Astrocyte of the cerebellum (primary cell): ENCODE measurements at regions not wholly inside any gene's neighbourhood (a gene's known extent, or its start where the extent isn't known, plus 50 kb on each side); places are given as distances from the start of the nearest gene placed in this dataset.

Experiments
- DNase-seq: peaks from one replicate; pipeline ENCODE4 v3.0.0-alpha.2; 2011; ENCODE audit warnings: low read depth
- H3K4me3 ChIP-seq: 2 replicates; pipeline ENCODE4 v1.5.1; 2011; ENCODE audit warnings: mild to moderate bottlenecking, low read depth, low read length, moderate library complexity
- CTCF ChIP-seq: IDR thresholded peaks from 2 replicates; pipeline ENCODE4 v1.5.1; 2012; ENCODE audit warnings: low read length, low read depth, moderate library complexity, mild to moderate bottlenecking; ENCODE audit errors: missing control alignments
- in situ Hi-C: cut with HindIII; loops from 2 replicates; pipeline ENCODE4 v1.10.0; 2017; ENCODE audit warnings: low sequenced_read_pairs

DNA sequence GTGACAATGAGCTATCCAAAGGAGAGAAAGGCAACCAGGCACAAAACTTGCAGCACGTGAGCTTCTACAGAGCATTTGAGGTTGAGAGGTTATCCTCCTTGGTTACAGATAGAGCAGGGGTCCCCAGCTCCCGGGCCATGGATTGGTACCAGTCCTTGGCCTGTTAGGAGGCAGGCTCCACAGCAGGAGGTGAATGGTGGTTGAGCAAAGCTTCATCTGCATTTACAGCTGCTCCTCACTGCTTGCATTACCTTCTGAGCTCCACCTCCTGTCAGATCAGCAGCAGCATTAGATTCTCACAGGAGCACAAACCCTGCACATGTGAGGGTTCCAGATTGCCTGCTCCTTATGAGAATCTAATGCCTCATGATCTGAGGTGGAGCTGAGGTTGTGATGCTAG lies 57.8 kb upstream of the ST8SIA3 start:
- no peak for TF ChIP-seq CTCF
- H3K4me3 ChIP-seq, result no peak overlapping the region
- DNase-seq, result no peak
- in situ Hi-C loops, result no loop called here

DNA sequence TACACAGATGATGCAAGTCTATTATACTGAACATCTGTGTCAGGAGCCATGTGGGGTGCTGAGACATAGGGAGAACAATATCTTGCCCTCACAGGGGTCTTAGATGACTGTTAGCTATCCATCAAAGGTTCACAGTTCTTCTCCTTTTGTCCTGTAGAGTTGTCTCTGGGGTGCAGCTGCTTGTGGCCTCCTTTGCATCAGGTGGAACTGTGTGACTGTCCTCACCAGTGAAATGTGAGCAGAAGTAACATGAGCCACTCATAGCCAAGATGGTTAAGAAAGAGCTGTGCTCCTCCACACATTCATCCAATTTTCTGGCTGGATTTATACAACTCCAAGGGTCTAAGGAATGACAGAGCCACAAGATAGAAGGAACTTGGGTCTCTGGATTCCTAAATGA lies 56.0 kb upstream of the ST8SIA3 start:
- in situ Hi-C loops, result no loop called here
- no peak for TF ChIP-seq CTCF
- H3K4me3 ChIP-seq, result no peak overlapping the region
- no peak for DNase-seq

DNA sequence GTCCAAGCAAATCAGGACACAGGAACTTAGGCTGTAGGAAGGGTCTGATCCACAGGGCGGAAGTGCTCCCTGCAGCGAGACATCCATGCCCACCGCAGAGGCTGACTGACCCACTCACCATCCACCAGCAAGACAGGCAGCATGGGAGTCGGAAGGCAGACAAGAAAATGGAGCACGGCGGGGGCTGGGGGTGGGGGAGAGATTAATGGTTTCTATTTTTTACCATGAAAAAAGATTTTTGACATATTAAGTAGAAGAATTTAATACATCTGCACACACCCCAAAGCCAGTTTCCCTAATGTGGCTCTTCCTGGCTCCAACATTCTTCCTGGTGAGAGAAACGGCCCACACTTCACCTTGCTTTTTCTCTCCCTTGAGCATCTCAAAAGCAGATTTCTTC lies 55.1 kb upstream of the ST8SIA3 start:
- DNase-seq, result no peak

GRCh38 chr18:57299931-57300330 lies 52.4 kb upstream of the ST8SIA3 start:
- no peak for DNase-seq
- TF ChIP-seq CTCF, result no peak
- in situ Hi-C loops, result no loop called here
- no peak overlapping the region for H3K4me3 ChIP-seq

More for the DNA sequence above, 55.1 kb upstream of the ST8SIA3 start:
- in situ Hi-C loops, result no loop called here
- TF ChIP-seq CTCF, result no peak
- no peak overlapping the region for H3K4me3 ChIP-seq

GRCh38 chr18:57301573-57302559 lies 50.5 kb upstream of the ST8SIA3 start:
- in situ Hi-C loops, result no loop called here
- H3K4me3 ChIP-seq, result no peak overlapping the region
- DNase-seq, result no peak
- TF ChIP-seq CTCF, result no peak
